ENCODE measurements at regions not wholly inside any gene's neighbourhood (a gene's known extent, or its start where the extent isn't known, plus 50 kb on each side); places are given as distances from the start of the nearest gene placed in this dataset.

GRCh38 chr13:105220063-105220462 is 1315.4 kb downstream of the EFNB2 start:
- H4K20me1 ChIP-seq (replicated peaks in 1 of 2; ENCODE audit: control insufficient read depth in 1 of 2, insufficient read depth in 2 of 2, low read length in 2 of 2): no peaks in the 10 kb centered on the region
- H3K4me3 ChIP-seq (ENCODE audit: extremely low read depth in 1 of 4, insufficient read depth in 2 of 4, low read depth in 3 of 4, low read length in 4 of 4): no peak overlapping the region
- H3K56ac ChIP-seq (replicated peaks; ENCODE audit: insufficient read length, low read depth, low read length): no peak overlapping the region
- H3K14ac ChIP-seq (ENCODE audit: insufficient read length): no peak overlapping the region
- no peak overlapping the region for H2AK5ac ChIP-seq (ENCODE audit: low read depth, low read length)
- no peak overlapping the region for H3K4ac ChIP-seq (replicated peaks; ENCODE audit: insufficient read length, low read depth, low read length)
- H4K91ac ChIP-seq (replicated peaks; ENCODE audit: insufficient read length, low read length): no peak overlapping the region
- H4K8ac ChIP-seq (ENCODE audit: extremely low read depth, insufficient read depth, low read length): no peak overlapping the region
- H3K27me3 ChIP-seq (replicated peaks in 1 of 4; ENCODE audit: control insufficient read depth in 3 of 4, extremely low read depth in 1 of 4, insufficient read depth in 3 of 4, low read length in 3 of 4): no peaks in the 10 kb centered on the region
- H2AFZ ChIP-seq (ENCODE audit: low read length): no peak overlapping the region
- H3K9me3 ChIP-seq (ENCODE audit: insufficient read depth in 2 of 2, low read depth in 1 of 2, low read length in 1 of 2): no peaks in the 10 kb centered on the region
- DNase-seq (ENCODE audit: low read depth in 1 of 2, low spot score in 2 of 2) (no peak), FAIRE-seq (no peak)
- no peak overlapping the region for H2BK15ac ChIP-seq (ENCODE audit: low read length)
- no peak overlapping the region for H2BK120ac ChIP-seq (replicated peaks; ENCODE audit: low read depth, low read length)
- H3K18ac ChIP-seq (ENCODE audit: extremely low read depth, low read length): no peak overlapping the region
- no peaks in the 10 kb centered on the region for H3K79me2 ChIP-seq (ENCODE audit: control insufficient read depth in 1 of 2, insufficient read depth in 2 of 2, low read length in 2 of 2)
- H3K9ac ChIP-seq (replicated peaks in 1 of 4; ENCODE audit: extremely low read depth in 1 of 4, low read depth in 3 of 4, low read length in 3 of 4): no peak overlapping the region
- H2BK20ac ChIP-seq (ENCODE audit: low read length): no peak overlapping the region
- no peak overlapping the region for H2BK12ac ChIP-seq (ENCODE audit: low read depth, low read length)
- H3K36me3 ChIP-seq (ENCODE audit: control insufficient read depth in 2 of 4, insufficient read depth in 4 of 4, low read length in 3 of 4): no peaks in the 10 kb centered on the region
- no peak overlapping the region for H3K23ac ChIP-seq (ENCODE audit: insufficient read length)
- WGBS, 2 experiments (ENCODE audit: extremely low coverage in 1 of 2, insufficient coverage in 1 of 2, insufficient read length in 1 of 2, insufficient replicate concordance in 2 of 2, low coverage in 1 of 2, low lambda C conversion rate in 2 of 2, missing lambda C conversion rate in 1 of 2): 99% methylated on average over 8 of the region's 8 CpGs; no CpG with 5 or more reads in 1 of the 2 experiments
- H3K4me1 ChIP-seq (replicated peaks in 1 of 4; ENCODE audit: control insufficient read depth in 3 of 4, insufficient read depth in 4 of 4, low read length in 3 of 4): no peaks in the 10 kb centered on the region
- CTCF ChIA-PET (ENCODE audit: partially characterized antibody): interaction anchor here (0.6 kb wide), 1 partner anchor 116 kb away, joined by 3 read pairs; no protein-coding TSS in a partner anchor
- no peak for TF ChIP-seq POU5F1 (IDR thresholded peaks at IDR 0.05; ENCODE audit: low read depth, low read length)
- TF ChIP-seq GTF2F1 (IDR thresholded peaks at IDR 0.05; ENCODE audit: borderline replicate concordance, low read depth, low read length): no peak
- no peak for TF ChIP-seq JUND (IDR thresholded peaks at IDR 0.05; ENCODE audit: low read length)
- H3K79me1 ChIP-seq (ENCODE audit: low read depth, low read length): no peaks in the 10 kb centered on the region
- POLR2A ChIA-PET (ENCODE audit: partially characterized antibody): no interaction called here
- H3K4me2 ChIP-seq (ENCODE audit: insufficient read depth in 1 of 2, low read depth in 2 of 2, low read length in 2 of 2): no peak overlapping the region
- H3K27ac ChIP-seq (ENCODE audit: low read depth, low read length): no peak overlapping the region
- H3K23me2 ChIP-seq (ENCODE audit: low read depth, low read length): no peaks in the 10 kb centered on the region
- H4K5ac ChIP-seq (ENCODE audit: insufficient read length, low read depth, low read length): no peak overlapping the region
- H2BK5ac ChIP-seq (ENCODE audit: low read depth, low read length): no peak overlapping the region
